Epithelial cell of prostate (primary cell): ENCODE measurements at regions not wholly inside any gene's neighbourhood (a gene's known extent, or its start where the extent isn't known, plus 50 kb on each side); places are given as distances from the start of the nearest gene placed in this dataset.
A peak's percentile ranks its signal among the peaks of the same experiment; 100 is the strongest.

Experiments
- DNase-seq: peaks from one replicate; pipeline ENCODE4 v3.0.0-alpha.2; 2011; ENCODE audit warnings: low read depth, low spot score
- H3K27ac ChIP-seq: fragments of 450-650 bp; 2 replicates; pipeline ENCODE4 v1.5.1; 2017; ENCODE audit warnings: mild to moderate bottlenecking

- no peak overlapping the region for H3K27ac ChIP-seq
- no peak for DNase-seq
These were observed 251.7 kb downstream of the NDUFA10 start for GRCh38 chr2:239773228-239774141.

GRCh38 chr2:239772721-239773120 lies 252.4 kb downstream of the NDUFA10 start:
- no peak overlapping the region for H3K27ac ChIP-seq
- DNase-seq, result no peak

GRCh38 chr2:239770246-239770639 lies 254.9 kb downstream of the NDUFA10 start:
- H3K27ac ChIP-seq, result no peak overlapping the region
- DNase-seq, result no peak

GRCh38 chr2:239769554-239770245 lies 255.4 kb downstream of the NDUFA10 start:
- DNase-seq, result no peak
- no peak overlapping the region for H3K27ac ChIP-seq

- DNase-seq, result no peak
- H3K27ac ChIP-seq, result no peak overlapping the region
These were observed 256.1 kb downstream of the NDUFA10 start for GRCh38 chr2:239768907-239769553.

- DNase-seq, result no peak
These were observed 256.9 kb downstream of the NDUFA10 start for GRCh38 chr2:239768031-239768790.

GRCh38 chr2:239767021-239767905 lies 257.9 kb downstream of the NDUFA10 start:
- DNase-seq, result no peak
- no peak overlapping the region for H3K27ac ChIP-seq

More at GRCh38 chr2:239768031-239768790, 256.9 kb downstream of the NDUFA10 start:
- no peak overlapping the region for H3K27ac ChIP-seq

GRCh38 chr2:239765911-239766310 lies 259.2 kb downstream of the NDUFA10 start:
- H3K27ac ChIP-seq, result no peak overlapping the region
- DNase-seq, result no peak

GRCh38 chr2:239765076-239765845 lies 259.9 kb downstream of the NDUFA10 start:
- no peak for DNase-seq

GRCh38 chr2:239763433-239764097 lies 261.6 kb downstream of the NDUFA10 start:
- no peak overlapping the region for H3K27ac ChIP-seq
- DNase-seq, result no peak

More at GRCh38 chr2:239765076-239765845, 259.9 kb downstream of the NDUFA10 start:
- H3K27ac ChIP-seq, result no peak overlapping the region

GRCh38 chr2:239762655-239763269 lies 262.4 kb downstream of the NDUFA10 start:
- DNase-seq, result no peak

GRCh38 chr2:239762106-239762505 lies 263.0 kb downstream of the NDUFA10 start:
- no peak overlapping the region for H3K27ac ChIP-seq
- no peak for DNase-seq

More at GRCh38 chr2:239762655-239763269, 262.4 kb downstream of the NDUFA10 start:
- no peak overlapping the region for H3K27ac ChIP-seq

GRCh38 chr2:239760596-239760995 lies 264.5 kb downstream of the NDUFA10 start:
- no peak overlapping the region for H3K27ac ChIP-seq
- no peak for DNase-seq

GRCh38 chr2:239758279-239758877 lies 266.8 kb downstream of the NDUFA10 start:
- DNase-seq, result peak; percentile 14
- H3K27ac ChIP-seq, result no peak overlapping the region

- H3K27ac ChIP-seq, result no peak overlapping the region
- no peak for DNase-seq
These were observed 268.1 kb downstream of the NDUFA10 start for GRCh38 chr2:239756790-239757760.
